ENCODE measurements at regions not wholly inside any gene's neighbourhood (a gene's known extent, or its start where the extent isn't known, plus 50 kb on each side); places are given as distances from the start of the nearest gene placed in this dataset.
"Not testable (repeated sequence)": the region's sequence is repeated elsewhere in the genome, so short reads cannot be mapped to it uniquely, and the experiment has no call there.

GRCh38 chr11:87897071-87897470 is 278.2 kb downstream of the RAB38 start:
- POLR2A ChIA-PET, result no interaction called here
- no peaks in the 10 kb centered on the region for H3K9me3 Mint-ChIP-seq (ENCODE audit: unreplicated experiment)

GRCh38 chr11:87894961-87895360 is 280.3 kb downstream of the RAB38 start:
- H3K36me3 Mint-ChIP-seq (ENCODE audit: insufficient read depth, unreplicated experiment), result no peaks in the 10 kb centered on the region
- H3K4me1 Mint-ChIP-seq (ENCODE audit: insufficient read depth, unreplicated experiment), result no peaks in the 10 kb centered on the region
- no TSS peak for BruUV-seq (replicated peaks)
- CTCF ChIA-PET, result interaction anchor here (0.6 to 2.8 kb wide), 4 partner anchors 17 to 992 kb away, joined by 3 to 14 read pairs (median 3); no protein-coding TSS in a partner anchor
- H3K4me3 Mint-ChIP-seq (ENCODE audit: unreplicated experiment), result no peak overlapping the region
- intact Hi-C loops (cut with micrococcal nuclease), result no loop called here
- no peaks in the 10 kb centered on the region for H3K9me3 Mint-ChIP-seq (ENCODE audit: unreplicated experiment)
- no peak for DNase-seq (ENCODE audit: unreplicated experiment)
- POLR2A ChIA-PET, result interaction anchor here (1.1 kb wide), 1 partner anchor 11 kb away, joined by 3 read pairs; no protein-coding TSS in a partner anchor
- H3K27ac Mint-ChIP-seq (ENCODE audit: low read depth, unreplicated experiment), result no peak overlapping the region
- TF ChIP-seq CTCF (IDR thresholded peaks at IDR 0.05; ENCODE audit: unreplicated experiment), result no peak
- no peaks in the 10 kb centered on the region for H3K27me3 Mint-ChIP-seq (ENCODE audit: insufficient read depth, unreplicated experiment)

More at GRCh38 chr11:87897071-87897470, 278.2 kb downstream of the RAB38 start:
- BruUV-seq (replicated peaks), result no TSS peak
- Mint-ChIP-seq H3K27ac (ENCODE audit: low read depth, unreplicated experiment) (no peak overlapping the region), H3K36me3 (ENCODE audit: insufficient read depth, unreplicated experiment) (no peaks in the 10 kb centered on the region), H3K4me1 (ENCODE audit: insufficient read depth, unreplicated experiment) (no peaks in the 10 kb centered on the region), H3K4me3 (ENCODE audit: unreplicated experiment) (no peak overlapping the region), H3K27me3 (ENCODE audit: insufficient read depth, unreplicated experiment) (no peaks in the 10 kb centered on the region)
- intact Hi-C loops (cut with micrococcal nuclease), result no loop called here
- CTCF ChIA-PET, result interaction anchor here (2.8 kb wide), 1 partner anchor 19 kb away, joined by 14 read pairs; no protein-coding TSS in a partner anchor
- no peak for TF ChIP-seq CTCF (IDR thresholded peaks at IDR 0.05; ENCODE audit: unreplicated experiment)
- DNase-seq (ENCODE audit: unreplicated experiment), result no peak

GRCh38 chr11:87892291-87892690 is 283.0 kb downstream of the RAB38 start:
- no peaks in the 10 kb centered on the region for H3K27me3 Mint-ChIP-seq (ENCODE audit: insufficient read depth, unreplicated experiment)
- ChIA-PET POLR2A (interaction anchor here (0.6 kb wide), 1 partner anchor 181 kb away, joined by 3 read pairs; no protein-coding TSS in a partner anchor), CTCF (interaction anchor here (0.7 kb wide), 1 partner anchor 14 kb away, joined by 3 read pairs; no protein-coding TSS in a partner anchor)
- H3K4me3 Mint-ChIP-seq (ENCODE audit: unreplicated experiment), result no peak overlapping the region
- H3K27ac Mint-ChIP-seq (ENCODE audit: low read depth, unreplicated experiment), result no peak overlapping the region
- no TSS peak for BruUV-seq (replicated peaks)
- no peaks in the 10 kb centered on the region for H3K36me3 Mint-ChIP-seq (ENCODE audit: insufficient read depth, unreplicated experiment)
- intact Hi-C loops (cut with micrococcal nuclease), result no loop called here
- H3K9me3 Mint-ChIP-seq (ENCODE audit: unreplicated experiment), result no peaks in the 10 kb centered on the region
- H3K4me1 Mint-ChIP-seq (ENCODE audit: insufficient read depth, unreplicated experiment), result no peaks in the 10 kb centered on the region
- TF ChIP-seq CTCF (IDR thresholded peaks at IDR 0.05; ENCODE audit: unreplicated experiment), result no peak
- DNase-seq (ENCODE audit: unreplicated experiment), result no peak

GRCh38 chr11:87889126-87889525 is 286.1 kb downstream of the RAB38 start:
- H3K36me3 Mint-ChIP-seq (ENCODE audit: insufficient read depth, unreplicated experiment), result no peaks in the 10 kb centered on the region

GRCh38 chr11:87885084-87885483 is 290.2 kb downstream of the RAB38 start:
- POLR2A ChIA-PET; BruUV-seq (replicated peaks); H3K4me1 Mint-ChIP-seq (ENCODE audit: insufficient read depth, unreplicated experiment); H3K36me3 Mint-ChIP-seq (ENCODE audit: insufficient read depth, unreplicated experiment); H3K27ac Mint-ChIP-seq (ENCODE audit: low read depth, unreplicated experiment); H3K9me3 Mint-ChIP-seq (ENCODE audit: unreplicated experiment); DNase-seq (ENCODE audit: unreplicated experiment); H3K4me3 Mint-ChIP-seq (ENCODE audit: unreplicated experiment); intact Hi-C loops (cut with micrococcal nuclease); H3K27me3 Mint-ChIP-seq (ENCODE audit: insufficient read depth, unreplicated experiment); CTCF ChIA-PET: not testable (repeated sequence)

More at GRCh38 chr11:87889126-87889525, 286.1 kb downstream of the RAB38 start:
- ChIA-PET CTCF (no interaction called here), POLR2A (no interaction called here)
- Mint-ChIP-seq H3K27me3 (ENCODE audit: insufficient read depth, unreplicated experiment) (no peaks in the 10 kb centered on the region), H3K27ac (ENCODE audit: low read depth, unreplicated experiment) (no peak overlapping the region), H3K4me1 (ENCODE audit: insufficient read depth, unreplicated experiment) (no peaks in the 10 kb centered on the region), H3K9me3 (ENCODE audit: unreplicated experiment) (no peaks in the 10 kb centered on the region), H3K4me3 (ENCODE audit: unreplicated experiment) (no peak overlapping the region)
- DNase-seq (ENCODE audit: unreplicated experiment), result no peak
- no peak for TF ChIP-seq CTCF (IDR thresholded peaks at IDR 0.05; ENCODE audit: unreplicated experiment)
- no TSS peak for BruUV-seq (replicated peaks)
- intact Hi-C loops (cut with micrococcal nuclease), result no loop called here

All from MCF 10A (cell line).